Suprapubic skin (tissue), 4 donors: ENCODE measurements at regions not wholly inside any gene's neighbourhood (a gene's known extent, or its start where the extent isn't known, plus 50 kb on each side); places are given as distances from the start of the nearest gene placed in this dataset.
"Not testable (repeated sequence)": the region's sequence is repeated elsewhere in the genome, so short reads cannot be mapped to it uniquely, and the experiment has no call there.

Source experiments
- CTCF ChIP-seq, 2 donors: fragments of 200-600 bp in 1 of 2; fragments of 450-650 bp in 1 of 2; sonication (generic) in 1 of 2; IDR thresholded peaks; one replicate each; pipeline ENCODE4 v1.5.1; 2016 to 2019; ENCODE audit warnings: antibody characterized with exemption in 2 of 2, mild to moderate bottlenecking in 1 of 2, moderate library complexity in 1 of 2
- EP300 ChIP-seq: sonication (generic); formaldehyde crosslinking; IDR thresholded peaks from one replicate; pipeline ENCODE4 v1.6.1; 2017; ENCODE audit warnings: antibody characterized with exemption
- POLR2A ChIP-seq, 2 donors: fragments of 450-650 bp; IDR thresholded peaks; one replicate each; pipeline ENCODE4 v1.6.1; 2017; ENCODE audit warnings: antibody characterized with exemption in 2 of 2, mild to moderate bottlenecking in 2 of 2, moderate library complexity in 2 of 2
- POLR2AphosphoS5 ChIP-seq, 3 donors: sonication (generic); formaldehyde crosslinking; IDR thresholded peaks; one replicate each; pipeline ENCODE4 v1.6.1; 2017; ENCODE audit warnings: antibody characterized with exemption in 3 of 3

GRCh38 chr21:14057841-14058481, 152.8 kb downstream of the LIPI start:
- not testable (repeated sequence) for TF ChIP-seq POLR2AphosphoS5 (IDR thresholded peaks at IDR 0.05); CTCF (IDR thresholded peaks at IDR 0.05); POLR2A (IDR thresholded peaks at IDR 0.05); EP300
